Lower lobe of right lung (tissue), 2 donors: ENCODE measurements at regions not wholly inside any gene's neighbourhood (a gene's known extent, or its start where the extent isn't known, plus 50 kb on each side); places are given as distances from the start of the nearest gene placed in this dataset.

Source experiments
- ATAC-seq, 2 donors: fragments of 200-7000 bp; cut with Tn5 transposase; one replicate each; pipeline ENCODE4 v1.9.1; 2020 to 2022; ENCODE audit warnings: mild to moderate bottlenecking in 2 of 2, moderate library complexity in 2 of 2
- DNase-seq: peaks from one replicate; pipeline ENCODE4 v3.0.0-alpha.2; 2020
- H3K27ac ChIP-seq: fragments of 200-600 bp; one replicate; pipeline ENCODE4 v1.8.0; 2022
- H3K27me3 ChIP-seq: fragments of 200-600 bp; one replicate; pipeline ENCODE4 v1.8.0; 2022; ENCODE audit warnings: low read depth
- H3K36me3 ChIP-seq: fragments of 200-600 bp; one replicate; pipeline ENCODE4 v1.8.0; 2022; ENCODE audit warnings: mild to moderate bottlenecking
- H3K4me1 ChIP-seq: fragments of 200-600 bp; one replicate; pipeline ENCODE4 v1.8.0; 2022
- H3K4me3 ChIP-seq: fragments of 200-600 bp; one replicate; pipeline ENCODE4 v1.8.0; 2022; ENCODE audit warnings: mild to moderate bottlenecking
- H3K9me3 ChIP-seq: fragments of 200-600 bp; one replicate; pipeline ENCODE4 v1.8.0; 2022
- CTCF ChIP-seq: fragments of 200-600 bp; IDR thresholded peaks from one replicate; pipeline ENCODE4 v1.8.0; 2022; ENCODE audit warnings: antibody characterized with exemption, mild to moderate bottlenecking
- intact Hi-C: fragments of 100-400 bp; cut with DNase I; formaldehyde crosslinking; loops from one replicate; pipeline ENCODE4 v1.11.0; 2022
- donor health status: DM: no; HTN: yes; CAD: no; lungs with severe emphysema.

- Histone ChIP-seq H3K9me3 (no peaks in the 10 kb centered on the region), H3K4me3 (no peak overlapping the region), H3K27me3 (no peaks in the 10 kb centered on the region), H3K36me3 (no peaks in the 10 kb centered on the region), H3K27ac (no peak overlapping the region), H3K4me1 (no peaks in the 10 kb centered on the region)
- TF ChIP-seq CTCF: no peak
- ATAC-seq: no peak
- DNase-seq: no peak
- intact Hi-C loops: no loop called here
Measured at GRCh38 chr6:44679438-44680201, 292.1 kb downstream of the CDC5L start.

- no peak overlapping the region for H3K4me3 ChIP-seq
- TF ChIP-seq CTCF: no peak
- no peaks in the 10 kb centered on the region for H3K36me3 ChIP-seq
- H3K27ac ChIP-seq: no peak overlapping the region
- ATAC-seq (no peak), DNase-seq (no peak)
- intact Hi-C loops: no loop called here
- no peaks in the 10 kb centered on the region for H3K27me3 ChIP-seq
- H3K4me1 ChIP-seq: no peaks in the 10 kb centered on the region
- H3K9me3 ChIP-seq: no peaks in the 10 kb centered on the region
Measured at GRCh38 chr6:44680202-44680720, 292.8 kb downstream of the CDC5L start.

GRCh38 chr6:44681761-44682160 lies 294.3 kb downstream of the CDC5L start:
- Histone ChIP-seq H3K36me3 (no peaks in the 10 kb centered on the region), H3K4me3 (no peak overlapping the region), H3K27ac (no peak overlapping the region), H3K9me3 (no peaks in the 10 kb centered on the region), H3K27me3 (no peaks in the 10 kb centered on the region), H3K4me1 (no peaks in the 10 kb centered on the region)
- DNase-seq: no peak
- intact Hi-C loops: no loop called here
- TF ChIP-seq CTCF: no peak
- ATAC-seq: peak in 1 of 2 donors; percentile 27

- Histone ChIP-seq H3K4me3 (no peak overlapping the region), H3K9me3 (no peaks in the 10 kb centered on the region), H3K4me1 (no peaks in the 10 kb centered on the region), H3K36me3 (no peaks in the 10 kb centered on the region), H3K27me3 (no peaks in the 10 kb centered on the region), H3K27ac (no peak overlapping the region)
- no peak for DNase-seq
- intact Hi-C loops: no loop called here
- no peak for TF ChIP-seq CTCF
- no peak for ATAC-seq
Measured at GRCh38 chr6:44682280-44682679, 294.8 kb downstream of the CDC5L start.

GRCh38 chr6:44682987-44683779 lies 295.7 kb downstream of the CDC5L start:
- no peaks in the 10 kb centered on the region for H3K36me3 ChIP-seq
- ATAC-seq (no peak), DNase-seq (no peak)
- no peaks in the 10 kb centered on the region for H3K4me1 ChIP-seq
- intact Hi-C loops: no loop called here
- H3K27me3 ChIP-seq: no peaks in the 10 kb centered on the region
- H3K4me3 ChIP-seq: no peak overlapping the region
- H3K9me3 ChIP-seq: no peaks in the 10 kb centered on the region
- H3K27ac ChIP-seq: no peak overlapping the region
- TF ChIP-seq CTCF: no peak
